ENCODE measurements at regions not wholly inside any gene's neighbourhood (a gene's known extent, or its start where the extent isn't known, plus 50 kb on each side); places are given as distances from the start of the nearest gene placed in this dataset.

- no peak for TF ChIP-seq POLR2A (IDR thresholded peaks at IDR 0.05)
- no peak for TF ChIP-seq POLR2AphosphoS5 (IDR thresholded peaks at IDR 0.05; ENCODE audit: insufficient read depth in 1 of 2, low read depth in 1 of 2)
- no peak for TF ChIP-seq CTCF (IDR thresholded peaks at IDR 0.05)
Observed at GRCh38 chr3:132117642-132118041, 82.8 kb upstream of the CPNE4 start.
